ENCODE measurements at regions not wholly inside any gene's neighbourhood (a gene's known extent, or its start where the extent isn't known, plus 50 kb on each side); places are given as distances from the start of the nearest gene placed in this dataset.

- Histone ChIP-seq H3K4me3 (replicated peaks; ENCODE audit: low read depth, low read length) (no peak overlapping the region), H3K27me3 (replicated peaks; ENCODE audit: control insufficient read depth, insufficient read depth, low read length) (no peaks in the 10 kb centered on the region), H3K36me3 (ENCODE audit: control insufficient read depth, insufficient read depth, low read length) (no peaks in the 10 kb centered on the region)
- no peak for TF ChIP-seq CTCF (IDR thresholded peaks at IDR 0.05; ENCODE audit: insufficient read depth, low read length, poor library complexity, severe bottlenecking)
- no peak for DNase-seq (ENCODE audit: extremely low read depth, insufficient read length)
Observed at GRCh38 chr4:179762840-179763239, 2320.6 kb upstream of the AGA start.

GRCh38 chr4:179766938-179767337 lies 2324.7 kb upstream of the AGA start:
- H3K27me3 ChIP-seq (replicated peaks; ENCODE audit: control insufficient read depth, insufficient read depth, low read length) = no peaks in the 10 kb centered on the region
- no peak overlapping the region for H3K4me3 ChIP-seq (replicated peaks; ENCODE audit: low read depth, low read length)
- DNase-seq (ENCODE audit: extremely low read depth, insufficient read length) = no peak
- TF ChIP-seq CTCF (IDR thresholded peaks at IDR 0.05; ENCODE audit: insufficient read depth, low read length, poor library complexity, severe bottlenecking) = no peak
- no peaks in the 10 kb centered on the region for H3K36me3 ChIP-seq (ENCODE audit: control insufficient read depth, insufficient read depth, low read length)

GRCh38 chr4:179768996-179769395 lies 2326.8 kb upstream of the AGA start:
- no peak for TF ChIP-seq CTCF (IDR thresholded peaks at IDR 0.05; ENCODE audit: insufficient read depth, low read length, poor library complexity, severe bottlenecking)

GRCh38 chr4:179797738-179798137 lies 2355.5 kb upstream of the AGA start:
- no peak overlapping the region for H3K4me3 ChIP-seq (replicated peaks; ENCODE audit: low read depth, low read length)
- DNase-seq (ENCODE audit: extremely low read depth, insufficient read length) = no peak
- no peaks in the 10 kb centered on the region for H3K36me3 ChIP-seq (ENCODE audit: control insufficient read depth, insufficient read depth, low read length)
- TF ChIP-seq CTCF (IDR thresholded peaks at IDR 0.05; ENCODE audit: insufficient read depth, low read length, poor library complexity, severe bottlenecking) = no peak
- no peaks in the 10 kb centered on the region for H3K27me3 ChIP-seq (replicated peaks; ENCODE audit: control insufficient read depth, insufficient read depth, low read length)

More at GRCh38 chr4:179768996-179769395, 2326.8 kb upstream of the AGA start:
- DNase-seq (ENCODE audit: extremely low read depth, insufficient read length) = no peak
- no peaks in the 10 kb centered on the region for H3K27me3 ChIP-seq (replicated peaks; ENCODE audit: control insufficient read depth, insufficient read depth, low read length)
- H3K36me3 ChIP-seq (ENCODE audit: control insufficient read depth, insufficient read depth, low read length) = no peaks in the 10 kb centered on the region
- no peak overlapping the region for H3K4me3 ChIP-seq (replicated peaks; ENCODE audit: low read depth, low read length)

GRCh38 chr4:179803857-179804256 lies 2361.6 kb upstream of the AGA start:
- Histone ChIP-seq H3K36me3 (ENCODE audit: control insufficient read depth, insufficient read depth, low read length) (no peaks in the 10 kb centered on the region), H3K27me3 (replicated peaks; ENCODE audit: control insufficient read depth, insufficient read depth, low read length) (no peaks in the 10 kb centered on the region), H3K4me3 (replicated peaks; ENCODE audit: low read depth, low read length) (no peak overlapping the region)
- TF ChIP-seq CTCF (IDR thresholded peaks at IDR 0.05; ENCODE audit: insufficient read depth, low read length, poor library complexity, severe bottlenecking) = no peak
- DNase-seq (ENCODE audit: extremely low read depth, insufficient read length) = no peak

GRCh38 chr4:179804440-179804839 lies 2362.2 kb upstream of the AGA start:
- no peak for TF ChIP-seq CTCF (IDR thresholded peaks at IDR 0.05; ENCODE audit: insufficient read depth, low read length, poor library complexity, severe bottlenecking)
- H3K4me3 ChIP-seq (replicated peaks; ENCODE audit: low read depth, low read length) = no peak overlapping the region
- no peaks in the 10 kb centered on the region for H3K36me3 ChIP-seq (ENCODE audit: control insufficient read depth, insufficient read depth, low read length)
- DNase-seq (ENCODE audit: extremely low read depth, insufficient read length) = no peak
- no peaks in the 10 kb centered on the region for H3K27me3 ChIP-seq (replicated peaks; ENCODE audit: control insufficient read depth, insufficient read depth, low read length)
